Embryonic facial prominence (tissue), 1 donor: ENCODE measurements at regions not wholly inside any gene's neighbourhood (a gene's known extent, or its start where the extent isn't known, plus 50 kb on each side); places are given as distances from the start of the nearest gene placed in this dataset.
A peak's percentile ranks its signal among the peaks of the same experiment; 100 is the strongest.

Experiments used
- DNase-seq: peaks from one replicate; pipeline ENCODE4 v3.0.0-alpha.2; 2016; ENCODE audit errors: extremely low spot score

DNA sequence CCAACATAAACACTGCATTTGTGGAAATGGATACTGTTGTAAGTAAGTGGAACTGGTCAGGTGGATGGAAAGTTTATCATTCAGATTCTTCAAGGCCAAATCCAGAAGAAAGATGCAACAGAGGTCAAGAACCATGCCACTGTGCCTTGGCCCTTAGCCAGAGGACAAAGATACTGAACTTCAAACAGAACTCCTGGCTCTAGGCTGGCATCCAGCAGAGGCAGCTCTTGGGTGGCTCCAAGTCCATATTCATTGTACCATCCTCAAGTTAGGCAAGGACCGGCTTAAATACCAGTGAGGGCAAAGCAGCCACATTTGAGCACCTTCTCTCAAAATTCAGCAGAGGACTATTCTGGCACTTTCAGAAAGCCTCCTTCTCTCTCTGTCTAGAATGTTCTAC lies 53.2 kb downstream of the DNAAF9 start:
- no peak for DNase-seq

DNA sequence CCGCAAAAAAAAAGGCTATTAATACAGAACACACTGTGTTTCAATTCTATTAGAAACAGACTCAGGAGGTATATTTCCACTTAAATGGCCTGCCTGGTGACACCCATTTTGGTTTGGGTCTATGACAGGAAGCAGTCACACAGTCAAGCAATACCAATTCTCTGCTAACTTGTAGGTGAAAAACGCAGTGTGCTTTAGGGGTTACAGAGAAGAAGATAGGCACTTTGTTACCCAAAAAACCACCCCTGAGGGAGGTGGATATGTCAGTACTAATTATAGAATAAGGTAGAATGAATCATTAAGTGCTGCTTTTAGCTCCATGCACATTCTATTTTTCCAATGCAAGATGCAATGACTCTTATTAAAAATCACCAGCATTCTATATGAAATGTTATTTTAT lies 53.8 kb downstream of the DNAAF9 start:
- no peak for DNase-seq

- DNase-seq, result no peak
These were observed 55.3 kb downstream of the DNAAF9 start for GRCh38 chr20:3352202-3352601.

DNA sequence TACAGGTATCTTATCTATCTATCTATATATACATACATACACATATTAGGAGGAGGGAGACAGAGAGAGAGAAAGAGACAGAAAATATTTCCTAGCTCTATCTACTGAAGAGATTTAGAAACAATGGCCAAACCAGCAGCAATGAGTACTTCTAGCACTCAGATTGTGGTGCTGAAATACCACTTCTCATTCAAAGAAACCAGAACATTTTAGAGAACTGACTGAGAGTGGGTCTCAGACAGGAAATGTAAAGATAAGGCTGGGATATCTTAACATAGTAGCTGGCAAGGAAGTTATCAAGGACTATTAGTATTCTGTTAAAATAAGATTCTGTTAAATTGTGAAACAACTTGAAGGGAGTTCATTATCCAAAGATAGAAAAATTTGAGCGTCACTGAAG lies 57.0 kb downstream of the DNAAF9 start:
- no peak for DNase-seq

GRCh38 chr20:3349786-3350185 lies 57.7 kb downstream of the DNAAF9 start:
- DNase-seq, result no peak

GRCh38 chr20:3342766-3343165 lies 64.7 kb downstream of the DNAAF9 start:
- no peak for DNase-seq

DNA sequence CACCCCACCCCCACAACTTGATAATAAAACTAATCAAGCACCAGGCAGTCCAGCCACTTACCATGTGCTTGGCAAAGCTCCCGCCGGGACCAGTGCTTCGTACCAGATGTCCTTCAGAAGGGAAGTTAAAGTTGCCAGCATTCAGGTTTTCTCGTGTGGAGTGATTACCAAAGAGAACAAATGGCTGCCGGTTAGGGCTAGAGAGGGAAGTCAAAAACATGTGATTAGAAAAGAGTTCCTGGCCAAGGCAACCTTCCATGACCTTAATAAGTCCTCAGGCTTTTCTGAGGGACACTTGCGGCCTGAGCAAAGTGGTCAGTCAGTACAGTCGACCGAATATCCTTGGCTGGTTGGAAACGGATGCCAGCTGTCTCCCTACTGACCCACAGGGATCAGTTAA lies 67.0 kb downstream of the DNAAF9 start:
- DNase-seq, result no peak

DNA sequence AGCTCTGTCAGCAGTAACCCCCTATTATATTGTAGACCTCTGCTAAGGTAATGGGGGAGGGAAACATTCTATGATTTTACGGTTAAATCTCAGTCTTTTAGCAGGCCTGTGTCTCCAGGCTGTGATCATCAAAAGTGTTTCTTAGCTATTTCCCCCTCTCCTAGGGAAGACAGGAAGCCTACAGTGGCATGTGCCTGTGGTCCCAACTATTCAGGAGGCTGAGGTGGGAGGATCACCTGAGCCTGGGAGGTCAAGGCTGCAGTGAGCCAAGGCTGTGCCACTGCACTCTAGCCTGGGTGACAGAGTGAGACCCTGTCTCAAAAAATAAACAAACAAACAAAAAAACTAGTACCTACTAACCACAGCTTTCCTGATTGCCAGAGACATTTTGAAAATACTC lies 67.9 kb downstream of the DNAAF9 start:
- no peak for DNase-seq

DNA sequence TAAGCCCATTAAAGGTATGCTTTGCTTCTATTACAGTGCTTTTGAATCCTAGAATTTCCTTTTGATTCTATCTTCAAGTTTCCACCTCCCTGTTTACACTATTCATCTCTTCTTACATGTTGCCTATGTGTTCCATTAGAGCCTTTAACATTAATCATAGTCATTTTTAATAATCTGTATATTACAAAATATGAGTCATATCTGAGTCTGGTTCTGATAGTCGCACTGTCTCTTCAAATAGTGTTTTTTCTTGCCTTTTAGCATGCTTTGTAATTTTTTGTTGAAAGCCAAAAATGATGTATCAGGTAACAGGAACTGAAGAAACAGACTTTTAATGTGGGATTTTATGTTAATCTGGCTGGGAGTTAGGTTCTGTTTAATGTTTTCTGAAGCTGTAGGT lies 68.4 kb downstream of the DNAAF9 start:
- DNase-seq, result no peak

DNA sequence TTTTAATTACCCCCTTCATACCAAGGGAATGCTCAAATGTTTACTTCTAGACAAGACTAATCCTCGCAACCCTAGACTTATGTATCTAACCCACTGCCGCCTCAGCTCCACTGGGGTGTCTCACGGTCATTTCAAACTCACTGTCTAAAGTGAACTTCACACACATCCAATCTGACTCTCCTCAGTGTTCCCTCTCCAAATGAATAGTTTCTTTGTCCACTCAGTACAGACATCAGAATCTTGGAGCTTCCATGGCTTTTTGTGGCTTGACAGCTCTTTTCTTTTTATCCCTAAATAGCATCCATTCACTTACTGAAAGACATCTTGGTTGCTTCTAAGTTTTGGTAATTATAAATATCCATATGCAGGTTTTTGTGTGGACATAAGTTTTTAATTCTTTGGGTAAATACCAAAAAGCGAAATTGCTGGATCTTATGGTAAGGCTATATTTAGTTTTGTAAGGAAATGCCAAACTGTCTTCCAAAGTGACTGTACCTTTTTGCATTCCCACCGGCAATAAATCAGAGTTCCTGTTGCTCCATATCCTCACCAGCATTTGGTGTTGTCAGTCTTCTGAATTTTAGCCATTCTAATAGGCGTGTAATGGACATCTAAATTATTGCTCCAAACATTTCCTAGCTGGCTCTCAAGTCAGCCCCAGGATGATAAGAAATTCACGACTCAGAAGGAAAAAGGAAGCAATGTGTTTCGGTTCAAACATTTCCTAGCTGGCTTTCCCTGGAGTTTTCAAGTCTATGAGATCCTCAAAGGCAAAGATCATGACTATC lies 73.1 kb downstream of the DNAAF9 start:
- DNase-seq, result no peak

GRCh38 chr20:3330046-3330741 lies 77.3 kb downstream of the DNAAF9 start:
- DNase-seq, result no peak

DNA sequence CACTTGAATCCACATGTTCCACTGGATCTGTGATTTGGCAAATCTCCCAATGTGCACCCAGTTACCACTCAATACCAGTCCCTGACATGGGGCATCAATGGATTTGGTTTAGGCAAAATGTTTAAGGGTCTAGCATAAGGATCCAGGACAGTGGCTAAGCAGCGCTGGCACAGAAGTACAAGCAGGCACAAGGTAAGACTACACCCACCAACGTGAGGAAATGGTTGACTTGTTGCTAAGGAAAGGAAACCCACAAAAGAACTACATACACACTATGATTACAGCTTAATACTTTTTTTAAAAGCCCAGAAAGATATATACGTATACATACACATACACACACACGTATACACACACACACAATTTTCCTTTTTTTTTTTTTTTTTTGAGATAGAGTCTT lies 79.0 kb downstream of the DNAAF9 start:
- DNase-seq, result no peak

DNA sequence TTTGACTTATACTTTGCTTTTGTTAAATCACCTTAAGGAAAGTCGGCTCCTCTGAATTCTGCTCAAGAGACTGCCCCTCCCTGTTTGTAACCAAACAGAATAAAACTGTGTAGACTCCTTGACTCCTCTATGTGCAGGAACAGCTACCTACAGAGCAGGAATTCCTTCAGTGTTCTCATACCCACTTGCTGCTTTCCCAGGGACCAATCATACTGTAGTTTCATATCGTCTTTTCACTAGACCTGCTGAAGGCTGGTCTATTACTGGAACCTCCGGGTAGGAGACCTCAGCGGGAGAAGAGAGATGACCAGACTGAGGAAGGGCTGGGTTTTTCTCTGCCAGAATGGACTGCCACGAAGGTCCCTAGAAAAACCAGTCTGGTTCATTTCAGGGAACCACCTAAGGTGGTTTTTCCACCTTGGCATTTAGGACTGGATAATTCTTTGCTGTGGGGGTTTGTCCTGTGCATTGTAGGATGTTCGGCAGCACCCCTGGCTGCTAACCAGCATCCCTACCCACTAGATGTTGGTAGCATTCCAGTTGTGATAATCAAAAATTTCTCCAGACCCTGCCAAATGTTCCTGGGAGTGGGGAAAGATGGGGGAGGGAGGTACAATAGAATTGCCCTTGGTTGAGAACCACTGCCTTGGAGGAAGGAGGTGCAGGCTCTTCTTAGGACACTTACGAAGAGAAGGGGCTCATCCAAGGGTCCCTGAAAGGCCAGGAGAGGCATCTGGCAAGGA lies 80.5 kb downstream of the DNAAF9 start:
- DNase-seq, result no peak

GRCh38 chr20:3325864-3326263 lies 81.6 kb downstream of the DNAAF9 start:
- DNase-seq, result peak; percentile 12

DNA sequence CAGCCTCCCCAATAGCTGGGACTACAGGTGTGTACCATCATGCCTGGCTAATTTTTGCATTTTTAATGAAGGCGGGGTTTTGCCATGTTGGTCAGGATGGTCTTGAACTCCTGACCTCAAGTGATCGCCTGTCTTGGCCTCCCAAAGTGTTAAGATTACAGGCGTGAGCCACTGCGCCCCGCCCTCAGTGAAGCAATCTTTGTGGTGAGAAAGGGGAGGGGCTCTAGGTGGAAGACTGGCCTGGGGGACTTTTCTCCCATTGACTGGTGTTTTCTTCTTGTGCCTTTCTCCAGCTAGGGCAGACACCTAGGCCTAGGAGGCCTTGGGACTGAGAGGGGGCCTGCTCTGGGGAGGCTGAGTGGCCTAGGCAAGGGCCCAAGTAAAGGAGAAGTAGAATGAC lies 84.1 kb downstream of the DNAAF9 start:
- no peak for DNase-seq

- no peak for DNase-seq
These were observed 79.4 kb upstream of the SLC4A11 start for GRCh38 chr20:3318226-3318884.

DNA sequence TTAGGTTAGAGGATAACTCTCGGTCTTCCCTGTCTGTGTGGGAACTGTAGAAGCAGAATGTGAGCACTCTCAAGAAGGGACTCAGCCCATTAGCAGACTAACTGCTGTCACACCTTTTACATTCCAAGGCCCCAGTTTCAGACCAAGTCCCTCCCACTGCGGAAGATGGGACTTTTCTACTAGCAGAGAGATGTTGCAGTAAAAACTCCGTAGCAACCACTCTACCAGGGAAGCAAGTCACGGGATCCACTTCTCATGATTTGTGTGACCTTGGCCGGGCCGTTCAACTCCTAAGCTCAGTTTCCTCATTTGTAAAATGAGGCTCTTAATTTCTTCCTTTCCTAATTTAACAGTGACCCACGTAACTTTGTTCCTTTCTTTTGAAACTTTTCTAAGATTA lies 77.1 kb upstream of the SLC4A11 start:
- no peak for DNase-seq

DNA sequence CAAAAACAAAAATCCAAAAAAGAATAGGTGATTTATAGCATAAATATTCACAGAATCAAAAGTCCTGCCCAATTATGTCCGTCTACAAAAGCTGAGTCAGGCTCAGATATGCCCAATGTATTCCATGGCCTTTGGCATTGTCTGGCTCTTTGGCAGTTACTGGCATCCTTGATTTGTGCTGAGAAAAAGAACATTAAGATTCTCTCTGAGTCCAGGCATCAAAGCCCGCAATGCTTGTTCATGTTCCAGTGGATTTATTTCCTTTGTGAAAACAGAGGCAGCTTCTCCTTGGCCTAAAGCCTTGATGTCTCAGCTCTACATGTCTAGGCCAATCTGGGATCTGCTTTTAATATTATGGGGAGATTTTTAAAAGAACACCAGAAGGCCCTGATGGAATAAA lies 76.1 kb upstream of the SLC4A11 start:
- no peak for DNase-seq

DNA sequence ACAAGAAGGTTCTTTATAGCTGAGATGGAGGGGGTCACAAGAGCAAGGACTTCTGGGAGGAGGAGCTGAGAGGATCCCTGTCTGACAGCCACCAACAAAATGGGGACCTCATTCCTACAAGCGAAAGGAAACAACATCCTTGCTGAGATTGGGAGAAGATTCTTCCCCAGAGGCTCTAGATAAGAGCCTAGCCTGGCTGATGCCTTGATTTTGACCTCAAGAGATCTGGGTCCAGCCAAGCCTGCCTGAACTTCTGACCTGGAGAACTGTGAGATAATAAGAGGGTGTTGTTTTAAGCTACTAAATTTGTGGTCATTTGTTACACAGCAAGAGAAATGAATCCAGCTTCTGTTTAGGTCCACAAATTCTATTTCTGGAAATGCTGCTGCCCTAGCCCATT lies 75.4 kb upstream of the SLC4A11 start:
- no peak for DNase-seq

DNA sequence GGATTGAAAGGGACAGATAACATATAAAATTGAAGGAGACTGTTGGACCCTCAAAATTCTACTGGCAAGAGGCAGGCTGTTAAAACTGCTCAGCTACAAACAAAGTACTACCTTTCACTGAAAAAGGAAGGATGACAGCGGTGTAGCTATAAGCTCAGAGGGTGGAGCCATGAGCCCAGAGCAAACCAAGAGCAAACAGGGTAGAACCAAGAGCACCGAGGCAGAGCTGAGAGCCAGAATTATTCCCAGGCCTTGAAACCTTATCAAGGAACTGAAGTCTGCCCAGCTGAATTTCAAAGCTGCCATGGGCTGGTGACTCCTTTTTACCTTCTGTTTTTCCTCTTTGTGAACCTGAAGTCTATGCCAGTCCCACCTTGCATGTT lies 74.7 kb upstream of the SLC4A11 start:
- DNase-seq, result no peak

GRCh38 chr20:3312940-3313682 lies 74.1 kb upstream of the SLC4A11 start:
- DNase-seq, result no peak

GRCh38 chr20:3311623-3312022 lies 72.6 kb upstream of the SLC4A11 start:
- DNase-seq, result no peak
